K562 (cell line): ENCODE measurements at regions not wholly inside any gene's neighbourhood (a gene's known extent, or its start where the extent isn't known, plus 50 kb on each side); places are given as distances from the start of the nearest gene placed in this dataset.

Experiments
- ATAC-seq: fragments of 200-7000 bp; cut with Tn5 transposase; 3 replicates; pipeline ENCODE4 v1.9.1; 2020; ENCODE audit warnings: moderate library complexity
- BruUV-seq: library from RNA; stranded (reverse); fragments of 400-500 nt; replicated peaks from 2 replicates; lab custom pipeline; 2021; lab: Mats Ljungman, UMichigan
- CTCF ChIA-PET: fragments of 300-600 bp; formaldehyde crosslinking; extraction: SDS; loops from one replicate; lab custom pipeline; 2021; ENCODE audit warnings: low intra/inter-chr PET ratio; lab: Yijun Ruan, JAX
- POLR2A ChIA-PET: fragments of 300-600, 350-650 bp; sonication (Branson Sonifier 250); formaldehyde crosslinking; extraction: SDS; loops from one replicate; lab custom pipeline; 2021; ENCODE audit warnings: antibody characterized with exemption, inconsistent platforms; lab: Yijun Ruan, JAX
- DNase-seq, 4 experiments: peaks; one replicate each; pipeline versions ENCODE4 v3.0.0 to v3.0.0-alpha.2; 2011 to 2018; ENCODE audit warnings: low spot score in 3 of 4, mixed read lengths in 3 of 4; ENCODE audit errors: extremely low read depth in 1 of 4
- FAIRE-seq: peaks from 2 replicates; lab custom pipeline; 2011; peaks lifted over from hg19 to GRCh38; lab: Jason Lieb, UNC
- H2AFZ ChIP-seq: 2 replicates; pipeline ENCODE4 v1.6.0; 2011; ENCODE audit warnings: low read depth, low read length, control low read depth, inconsistent platforms
- H3K27ac ChIP-seq: fragments of 200-600 bp; 3 replicates; pipeline ENCODE4 v1.8.0; 2011; ENCODE audit warnings: low read depth, mild to moderate bottlenecking, control low read depth, inconsistent platforms, low read length, moderate library complexity, mixed read lengths; ENCODE audit errors: extremely low read depth
- H3K27me3 ChIP-seq, 2 experiments: fragments of 300-600 bp in 1 of 2; 2 replicates in 1 of 2; 3 replicates in 1 of 2; pipeline versions ENCODE4 v1.6.0 to v1.8.0; 2011; ENCODE audit warnings: inconsistent platforms in 2 of 2, low read length in 2 of 2, mild to moderate bottlenecking in 1 of 2, mixed read lengths in 1 of 2, moderate library complexity in 1 of 2; ENCODE audit not compliant: control insufficient read depth in 2 of 2, insufficient read depth in 2 of 2
- H3K36me3 ChIP-seq: fragments of 300-600 bp; 3 replicates; pipeline ENCODE4 v1.8.0; 2011; ENCODE audit warnings: mild to moderate bottlenecking, low read length, inconsistent platforms; ENCODE audit not compliant: control insufficient read depth, insufficient read depth
- H3K4me1 ChIP-seq, 2 experiments: fragments of 200-600 bp in 1 of 2; replicated peaks in 1 of 2; 2 replicates in 1 of 2; 3 replicates in 1 of 2; pipeline versions ENCODE4 v1.5.1 to v1.8.0; 2011; ENCODE audit warnings: inconsistent platforms in 2 of 2, low read length in 2 of 2, mild to moderate bottlenecking in 1 of 2, mixed read lengths in 1 of 2, moderate library complexity in 1 of 2; ENCODE audit not compliant: control insufficient read depth in 2 of 2, insufficient read depth in 2 of 2
- H3K4me2 ChIP-seq: 2 replicates; pipeline ENCODE4 v1.6.1; 2011; ENCODE audit warnings: low read length, control low read depth, inconsistent platforms, mixed read lengths; ENCODE audit not compliant: insufficient read depth
- H3K4me3 ChIP-seq: fragments of 200-600 bp; sonication (generic), shearing (Covaris generic); 2 replicates; pipeline ENCODE4 v1.5.1; 2016; ENCODE audit warnings: control low read depth, inconsistent platforms
- H3K79me2 ChIP-seq: fragments of 200-600 bp; 3 replicates; pipeline ENCODE4 v1.8.0; 2011; ENCODE audit warnings: low read length, inconsistent platforms; ENCODE audit not compliant: control insufficient read depth, insufficient read depth
- H3K9ac ChIP-seq, 2 experiments: 2 replicates each; pipeline versions ENCODE4 v1.6.0 to v1.6.1; 2011; ENCODE audit warnings: low read depth in 2 of 2, low read length in 2 of 2, control low read depth in 1 of 2, inconsistent platforms in 1 of 2, mild to moderate bottlenecking in 1 of 2, mixed read lengths in 1 of 2; ENCODE audit not compliant: insufficient read depth in 1 of 2
- H3K9me1 ChIP-seq: one replicate; pipeline ENCODE4 v1.6.0; 2011; ENCODE audit warnings: inconsistent platforms, mild to moderate bottlenecking, low read length, moderate library complexity; ENCODE audit not compliant: control insufficient read depth, insufficient read depth
- H3K9me3 ChIP-seq: replicated peaks from 2 replicates; pipeline ENCODE4 v1.5.1; 2011; ENCODE audit warnings: low read depth, low read length, inconsistent platforms; ENCODE audit not compliant: control insufficient read depth, insufficient read depth
- H4K20me1 ChIP-seq: replicated peaks from 2 replicates; pipeline ENCODE4 v1.6.1; 2011; ENCODE audit warnings: low read length, inconsistent platforms, mixed read lengths; ENCODE audit not compliant: control insufficient read depth, insufficient read depth
- BRCA1 ChIP-seq, 2 experiments: fragments of 450-650 bp in 1 of 2; sonication (generic) in 1 of 2; formaldehyde crosslinking in 1 of 2; IDR thresholded peaks; 2 replicates each; pipeline versions ENCODE4 v1.5.0 to v1.6.1; 2017 to 2020; ENCODE audit warnings: mild to moderate bottlenecking in 1 of 2, missing genetic modification reagents in 1 of 2
- CCAR2 ChIP-seq: fragments of 200-400 bp; formaldehyde crosslinking; IDR thresholded peaks from 2 replicates; pipeline ENCODE4 v1.6.1; 2017; ENCODE audit warnings: mild to moderate bottlenecking, low read depth, low read length
- CEBPG ChIP-seq, 3 experiments: fragments of 200-800 bp in 1 of 3; sonication (Bioruptor generic) in 1 of 3; sonication (generic) in 1 of 3; formaldehyde crosslinking in 1 of 3; IDR thresholded peaks in 2 of 3; conservative IDR thresholded peaks in 1 of 3; 2 replicates each; pipeline versions ENCODE4 v1.6.1 to v1.8.0; 2016 to 2022; ENCODE audit warnings: missing compliant biosample characterization in 2 of 3, missing genetic modification characterization in 2 of 3, mild to moderate bottlenecking in 1 of 3, missing genetic modification reagents in 1 of 3
- DIDO1 ChIP-seq: fragments of 450-650 bp; IDR thresholded peaks from 2 replicates; pipeline ENCODE4 v1.6.1; 2016; ENCODE audit warnings: low read depth, missing biosample characterization, missing genetic modification characterization
- ELF2 ChIP-seq: fragments of 250-450 bp; sonication (Bioruptor Pico); IDR thresholded peaks from 2 replicates; pipeline ENCODE4 v1.5.0; 2021; ENCODE audit warnings: mild to moderate bottlenecking
- EZH2 ChIP-seq: IDR thresholded peaks from 2 replicates; pipeline ENCODE4 v1.6.1; 2012; ENCODE audit warnings: low read depth, mild to moderate bottlenecking, inconsistent platforms, low read length, borderline replicate concordance
- FOSL1 ChIP-seq: fragments of 200-800 bp; sonication (Bioruptor generic); conservative IDR thresholded peaks from 2 replicates; pipeline ENCODE4 v1.6.1; 2016; ENCODE audit warnings: missing genetic modification characterization, missing compliant biosample characterization
- HLTF ChIP-seq: fragments of 450-650 bp; IDR thresholded peaks from 2 replicates; pipeline ENCODE4 v1.6.1; 2016
- KLF16 ChIP-seq: IDR thresholded peaks from 2 replicates; pipeline ENCODE4 v1.6.1; 2016; ENCODE audit warnings: antibody characterized with exemption
- PRDM10 ChIP-seq: fragments of 450-650 bp; IDR thresholded peaks from 2 replicates; pipeline ENCODE4 v1.6.1; 2018; ENCODE audit not compliant: partially characterized antibody
- TCF3 ChIP-seq: sonication (generic); formaldehyde crosslinking; IDR thresholded peaks from 2 replicates; pipeline ENCODE4 v1.4.0; 2020; ENCODE audit warnings: mild to moderate bottlenecking, missing genetic modification reagents
- TEAD4 ChIP-seq, 2 experiments: sonication (generic) in 1 of 2; formaldehyde crosslinking in 1 of 2; IDR thresholded peaks; 2 replicates each; pipeline versions ENCODE4 v1.6.1 to v1.8.0; 2012 to 2022; ENCODE audit warnings: borderline replicate concordance in 1 of 2, inconsistent platforms in 1 of 2, low read length in 1 of 2, mild to moderate bottlenecking in 1 of 2, missing genetic modification reagents in 1 of 2
- TGIF2 ChIP-seq: sonication (generic); formaldehyde crosslinking; IDR thresholded peaks from 2 replicates; pipeline ENCODE4 v1.8.1; 2022; ENCODE audit warnings: mild to moderate bottlenecking, missing genetic modification reagents, moderate library complexity
- USF1 ChIP-seq: sonication (generic); formaldehyde crosslinking; IDR thresholded peaks from 2 replicates; pipeline ENCODE4 v1.9.0; 2022; ENCODE audit warnings: mild to moderate bottlenecking, missing genetic modification reagents
- ZNF507 ChIP-seq: conservative IDR thresholded peaks from 2 replicates; pipeline ENCODE4 v1.6.1; 2017; ENCODE audit warnings: missing genetic modification characterization, missing compliant biosample characterization
- WGBS: fragments of 100-300 bp; shearing (Covaris generic); methylation state at CpG from one replicate; pipeline ENCODE4 v1.1.6; 2016; ENCODE audit warnings: low coverage, mixed read lengths; ENCODE audit not compliant: insufficient coverage; ENCODE audit errors: missing lambda C conversion rate; 5-methylcytosine and 5-hydroxymethylcytosine counted together
- in situ Hi-C: fragments of 300-500 bp; cut with MboI; formaldehyde crosslinking; loops from 4 replicates; pipeline ENCODE4 v1.15.0; 2018; ENCODE audit warnings: inconsistent platforms, mixed read lengths
- intact Hi-C: fragments of 100-400 bp; cut with micrococcal nuclease; formaldehyde crosslinking; loops from 2 replicates; pipeline ENCODE4 v1.14.2; 2022
- TF ChIP-seq, protein P1 (sequence below): fragments of 250-450 bp; sonication (Bioruptor Pico); IDR thresholded peaks from 2 replicates; pipeline ENCODE4 v1.8.0; 2021; ENCODE audit warnings: moderate library complexity, mild to moderate bottlenecking, inconsistent platforms
- TF ChIP-seq, protein P2 (sequence below): fragments of 450-650 bp; formaldehyde crosslinking; IDR thresholded peaks from 2 replicates; pipeline ENCODE4 v1.4.0; 2020; ENCODE audit warnings: mild to moderate bottlenecking, moderate library complexity

DNA sequence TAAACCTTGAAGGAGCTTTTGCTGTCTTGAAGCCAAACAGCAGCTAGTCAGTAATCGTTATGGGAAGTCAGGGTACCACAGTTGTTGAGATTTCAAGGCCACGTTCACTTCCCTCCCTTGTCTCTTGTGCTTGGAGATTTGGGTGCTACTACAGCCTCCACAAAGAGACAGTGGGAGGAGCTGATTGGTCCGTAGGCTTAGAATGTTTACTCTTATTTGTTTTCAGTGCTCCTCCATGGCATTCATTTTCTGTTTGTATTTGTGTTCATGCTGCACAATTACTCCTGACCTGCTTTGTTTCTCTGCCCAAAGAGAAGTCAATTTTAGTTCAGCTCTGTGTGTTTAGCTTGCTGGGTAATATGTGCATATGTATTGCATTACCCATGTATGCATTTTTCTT is 147.7 kb downstream of the PRL start:
- BruUV-seq = no TSS peak
- 2% methylated on average over 3 of the region's 3 CpGs for WGBS
- no peak overlapping the region for H2AFZ ChIP-seq
- no peaks in the 10 kb centered on the region for H3K9me1 ChIP-seq
- no peaks in the 10 kb centered on the region for H4K20me1 ChIP-seq
- CTCF ChIA-PET = no interaction called here
- DNase-seq (no peak), FAIRE-seq (no peak), ATAC-seq (no peak)
- H3K4me3 ChIP-seq = no peak overlapping the region
- POLR2A ChIA-PET = interaction anchor here (0.8 to 1.2 kb wide), 2 partner anchors 9 to 11 kb away, joined by 4 read pairs; no protein-coding TSS in a partner anchor
- H3K9me3 ChIP-seq = no peaks in the 10 kb centered on the region
- in situ Hi-C loops = no loop called here
- TF ChIP-seq USF1 (CRISPR knock-in tag) = no peak
- no peak for TF ChIP-seq KLF16
- no peak for TF ChIP-seq EZH2
- no peak for TF ChIP-seq HLTF
- no peak for TF ChIP-seq TGIF2 (CRISPR knock-in tag)
- TF ChIP-seq TCF3 (CRISPR knock-in tag) = no peak
- no peak for TF ChIP-seq CEBPG (CRISPR knock-in tag; IDR thresholded peaks at IDR 0.05)
- TF ChIP-seq CEBPG (tag; conservative IDR thresholded peaks at IDR 0.05 in 1 of 2, IDR thresholded peaks at IDR 0.05 in 1 of 2) = no peak
- no peak for TF ChIP-seq CCAR2
- no peak for TF ChIP-seq TEAD4 (IDR thresholded peaks at IDR 0.05; ENCODE audit: low read length)
- TF ChIP-seq TEAD4 (CRISPR knock-in tag; IDR thresholded peaks at IDR 0.05; ENCODE audit: borderline replicate concordance) = no peak
- TF ChIP-seq, protein P1, sequence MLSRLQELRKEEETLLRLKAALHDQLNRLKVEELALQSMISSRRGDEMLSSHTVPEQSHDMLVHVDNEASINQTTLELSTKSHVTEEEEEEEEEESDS (CRISPR knock-in tag) = no peak
- no peak for TF ChIP-seq ELF2
- no peak for TF ChIP-seq FOSL1 (tag)
- no peak for TF ChIP-seq ZNF507 (tag)
- TF ChIP-seq DIDO1 (tag) = no peak
- TF ChIP-seq BRCA1 (IDR thresholded peaks at IDR 0.05) = no peak
- no peak for TF ChIP-seq BRCA1 (CRISPR knock-in tag; IDR thresholded peaks at IDR 0.05)
- TF ChIP-seq, protein P2, sequence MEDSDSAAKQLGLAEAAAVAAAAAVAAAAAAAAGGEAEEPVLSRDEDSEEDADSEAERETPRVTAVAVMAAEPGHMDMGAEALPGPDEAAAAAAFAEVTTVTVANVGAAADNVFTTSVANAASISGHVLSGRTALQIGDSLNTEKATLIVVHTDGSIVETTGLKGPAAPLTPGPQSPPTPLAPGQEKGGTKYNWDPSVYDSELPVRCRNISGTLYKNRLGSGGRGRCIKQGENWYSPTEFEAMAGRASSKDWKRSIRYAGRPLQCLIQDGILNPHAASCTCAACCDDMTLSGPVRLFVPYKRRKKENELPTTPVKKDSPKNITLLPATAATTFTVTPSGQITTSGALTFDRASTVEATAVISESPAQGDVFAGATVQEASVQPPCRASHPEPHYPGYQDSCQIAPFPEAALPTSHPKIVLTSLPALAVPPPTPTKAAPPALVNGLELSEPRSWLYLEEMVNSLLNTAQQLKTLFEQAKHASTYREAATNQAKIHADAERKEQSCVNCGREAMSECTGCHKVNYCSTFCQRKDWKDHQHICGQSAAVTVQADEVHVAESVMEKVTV = no peak
- no peak for TF ChIP-seq PRDM10
- no peaks in the 10 kb centered on the region for H3K79me2 ChIP-seq
- H3K36me3 ChIP-seq = no peaks in the 10 kb centered on the region
- intact Hi-C loops = no loop called here
- H3K27me3 ChIP-seq = peaks cover 17 to 27% of the 10 kb centered on the region in 2 experiments
- H3K4me2 ChIP-seq = no peak overlapping the region
- H3K9ac ChIP-seq = no peak overlapping the region
- no peak overlapping the region for H3K27ac ChIP-seq
- H3K4me1 ChIP-seq = peaks cover 0 to 6% of the 10 kb centered on the region in 2 experiments; a peak in 1 of 5 replicates
